IMR-90 (cell line): ENCODE measurements at regions not wholly inside any gene's neighbourhood (a gene's known extent, or its start where the extent isn't known, plus 50 kb on each side); places are given as distances from the start of the nearest gene placed in this dataset.

Source experiments
- ATAC-seq: fragments of 200-7000 bp; cut with Tn5 transposase; 2 replicates; pipeline ENCODE4 v1.9.1; 2020; ENCODE audit warnings: low read depth, mild to moderate bottlenecking, moderate library complexity
- BruUV-seq: library from RNA; stranded (reverse); fragments of 400-500 nt; replicated peaks from 2 replicates; lab custom pipeline; 2021; lab: Mats Ljungman, UMichigan
- CTCF ChIA-PET: fragments of 300-600 bp; formaldehyde crosslinking; extraction: SDS; loops from one replicate; lab custom pipeline; 2021; ENCODE audit warnings: antibody characterized with exemption; lab: Yijun Ruan, JAX
- POLR2A ChIA-PET: fragments of 300-600 bp; sonication (Branson Sonifier 250); formaldehyde crosslinking; loops from one replicate; lab custom pipeline; 2022; ENCODE audit warnings: antibody characterized with exemption; ENCODE audit not compliant: unreplicated experiment; lab: Charles Lee
- DNase-seq: peaks from one replicate; pipeline ENCODE4 v3.0.0; 2013
- H2AFZ ChIP-seq: replicated peaks from 2 replicates; pipeline ENCODE3; 2013; ENCODE audit warnings: low read length, mild to moderate bottlenecking; ENCODE audit not compliant: poor library complexity
- H2AK5ac ChIP-seq: 2 replicates; pipeline ENCODE4 v1.6.1; 2013; ENCODE audit warnings: low read depth, low read length, inconsistent platforms
- H2AK9ac ChIP-seq: replicated peaks from 2 replicates; pipeline ENCODE3; 2013; ENCODE audit warnings: mild to moderate bottlenecking, low read depth, low read length, moderate library complexity; ENCODE audit not compliant: poor library complexity
- H2BK120ac ChIP-seq: 2 replicates; pipeline ENCODE4 v1.6.1; 2013; ENCODE audit warnings: low read depth, low read length, inconsistent platforms
- H2BK15ac ChIP-seq: 3 replicates; pipeline ENCODE4 v1.6.1; 2013; ENCODE audit warnings: low read depth, low read length, inconsistent platforms
- H2BK20ac ChIP-seq: 2 replicates; pipeline ENCODE4 v1.6.1; 2013; ENCODE audit warnings: low read depth, mild to moderate bottlenecking, inconsistent platforms, low read length, moderate library complexity
- H2BK5ac ChIP-seq: 2 replicates; pipeline ENCODE4 v1.6.1; 2013; ENCODE audit warnings: mild to moderate bottlenecking, low read depth, low read length, inconsistent platforms; ENCODE audit not compliant: poor library complexity, severe bottlenecking
- H3K14ac ChIP-seq: replicated peaks from 2 replicates; pipeline ENCODE4 v1.6.1; 2013; ENCODE audit warnings: low read depth, low read length, inconsistent platforms
- H3K18ac ChIP-seq: 2 replicates; pipeline ENCODE4 v1.6.1; 2013; ENCODE audit warnings: low read depth, low read length, control low read depth
- H3K23ac ChIP-seq: 2 replicates; pipeline ENCODE4 v1.6.1; 2013; ENCODE audit warnings: low read depth, low read length, inconsistent platforms
- H3K27ac ChIP-seq: 2 replicates; pipeline ENCODE4 v1.5.1; 2013; ENCODE audit warnings: mild to moderate bottlenecking, control low read depth, low read length; ENCODE audit not compliant: insufficient read depth
- H3K27me3 ChIP-seq: 2 replicates; pipeline ENCODE4 v1.6.1; 2013; ENCODE audit warnings: low read length; ENCODE audit not compliant: control insufficient read depth, insufficient read depth
- H3K36me3 ChIP-seq: 2 replicates; pipeline ENCODE4 v1.6.1; 2013; ENCODE audit warnings: low read length, mixed read lengths; ENCODE audit not compliant: control insufficient read depth, insufficient read depth
- H3K4ac ChIP-seq: 2 replicates; pipeline ENCODE4 v1.6.1; 2013; ENCODE audit warnings: low read depth, low read length, inconsistent platforms
- H3K4me1 ChIP-seq: 2 replicates; pipeline ENCODE4 v1.6.1; 2013; ENCODE audit warnings: low read length, mixed read lengths; ENCODE audit not compliant: control insufficient read depth, insufficient read depth
- H3K4me2 ChIP-seq: 2 replicates; pipeline ENCODE4 v1.6.1; 2013; ENCODE audit warnings: low read depth, mild to moderate bottlenecking, control low read depth, low read length, moderate library complexity
- H3K4me3 ChIP-seq: 2 replicates; pipeline ENCODE4 v1.5.1; 2013; ENCODE audit warnings: low read depth, mild to moderate bottlenecking, control low read depth, low read length, moderate library complexity; ENCODE audit not compliant: insufficient read depth
- H3K56ac ChIP-seq: 2 replicates; pipeline ENCODE4 v1.6.1; 2013; ENCODE audit warnings: low read length, inconsistent platforms; ENCODE audit not compliant: insufficient read depth; ENCODE audit errors: extremely low read depth
- H3K79me1 ChIP-seq, 2 experiments: 2 replicates each; pipeline ENCODE4 v1.6.1; 2013; ENCODE audit warnings: low read length in 2 of 2, inconsistent platforms in 1 of 2, low read depth in 1 of 2
- H3K9ac ChIP-seq: 2 replicates; pipeline ENCODE4 v1.6.1; 2013; ENCODE audit warnings: low read depth, low read length, control low read depth
- H3K9me1 ChIP-seq: 2 replicates; pipeline ENCODE4 v1.6.1; 2013; ENCODE audit warnings: low read length, inconsistent platforms; ENCODE audit not compliant: insufficient read depth
- H3K9me3 ChIP-seq: 2 replicates; pipeline ENCODE4 v1.6.1; 2013; ENCODE audit warnings: low read length; ENCODE audit not compliant: control insufficient read depth, insufficient read depth
- H4K20me1 ChIP-seq: 2 replicates; pipeline ENCODE4 v1.6.1; 2013; ENCODE audit warnings: low read length, inconsistent platforms; ENCODE audit not compliant: insufficient read depth
- H4K5ac ChIP-seq: 2 replicates; pipeline ENCODE4 v1.6.1; 2013; ENCODE audit warnings: mild to moderate bottlenecking, low read depth, low read length, control low read depth
- H4K8ac ChIP-seq, 2 experiments: 2 replicates each; pipeline ENCODE4 v1.6.1; 2013; ENCODE audit warnings: low read depth in 2 of 2, low read length in 2 of 2, control low read depth in 1 of 2, inconsistent platforms in 1 of 2
- H4K91ac ChIP-seq: 2 replicates; pipeline ENCODE4 v1.6.1; 2013; ENCODE audit warnings: low read depth, low read length, inconsistent platforms; ENCODE audit not compliant: insufficient read depth
- CTCF ChIP-seq: conservative IDR thresholded peaks from 2 replicates; pipeline ENCODE4 v1.5.1; 2012; ENCODE audit warnings: mild to moderate bottlenecking, low read depth, low read length, improper control_type of control experiment
- ELK1 ChIP-seq: fragments of 150-350 bp; IDR thresholded peaks from 2 replicates; pipeline ENCODE4 v1.6.1; 2016; ENCODE audit warnings: low read depth, mild to moderate bottlenecking, low read length, moderate library complexity, borderline replicate concordance
- MAFK ChIP-seq: IDR thresholded peaks from 2 replicates; pipeline ENCODE4 v1.6.1; 2012; ENCODE audit warnings: low read depth, low read length, improper control_type of control experiment
- MXI1 ChIP-seq: IDR thresholded peaks from 2 replicates; pipeline ENCODE4 v1.6.1; 2012; ENCODE audit warnings: low read depth, mild to moderate bottlenecking, low read length, moderate library complexity, borderline replicate concordance
- NFE2L2 ChIP-seq: fragments of 150-350 bp; IDR thresholded peaks from 2 replicates; pipeline ENCODE4 v1.6.1; 2016; ENCODE audit warnings: low read depth, mild to moderate bottlenecking, low read length
- POLR2A ChIP-seq: IDR thresholded peaks from 2 replicates; pipeline ENCODE4 v1.6.1; 2012; ENCODE audit warnings: mild to moderate bottlenecking, low read depth, low read length
- RFX5 ChIP-seq: IDR thresholded peaks from 2 replicates; pipeline ENCODE4 v1.8.0; 2012; ENCODE audit warnings: low read depth, mild to moderate bottlenecking, low read length, moderate library complexity
- SMC3 ChIP-seq: fragments of 150-350 bp; IDR thresholded peaks from 2 replicates; pipeline ENCODE4 v1.6.1; 2016; ENCODE audit warnings: low read depth, mild to moderate bottlenecking, antibody characterized with exemption, low read length, moderate library complexity
- dilution Hi-C: fragments of 300-500 bp; cut with HindIII; formaldehyde crosslinking; loops from one replicate; pipeline ENCODE4 v1.14.3; 2018; ENCODE audit warnings: low sequenced_read_pairs; ENCODE audit not compliant: unreplicated experiment
- in situ Hi-C: fragments of 300-500 bp; cut with MboI; formaldehyde crosslinking; loops from 3 replicates; pipeline ENCODE4 v1.14.3; 2019; ENCODE audit warnings: low sequenced_read_pairs, inconsistent platforms, mixed read lengths
- intact Hi-C: fragments of 100-400 bp; cut with micrococcal nuclease; formaldehyde crosslinking; loops from 2 replicates; pipeline ENCODE4 v1.10.0; 2022

GRCh38 chr1:90139837-90140236, 144.9 kb downstream of the ZNF326 start:
- no peak overlapping the region for H3K18ac ChIP-seq
- no peak for DNase-seq
- H3K9me3 ChIP-seq, result no peaks in the 10 kb centered on the region
- no peak overlapping the region for H3K4ac ChIP-seq
- dilution Hi-C loops (no loop called here), in situ Hi-C loops (no loop called here), intact Hi-C loops (no loop called here)
- H3K9me1 ChIP-seq, result no peaks in the 10 kb centered on the region
- H3K4me1 ChIP-seq, result no peaks in the 10 kb centered on the region
- no peaks in the 10 kb centered on the region for H4K20me1 ChIP-seq
- ChIA-PET CTCF (no interaction called here), POLR2A (no interaction called here)
- ATAC-seq, result no peak
- H3K27ac ChIP-seq, result no peak overlapping the region
- H3K4me3 ChIP-seq, result no peak overlapping the region
- H3K9ac ChIP-seq, result no peak overlapping the region
- H2AK9ac ChIP-seq, result no peak overlapping the region
- no peak overlapping the region for H2AFZ ChIP-seq
- no peak overlapping the region for H2BK20ac ChIP-seq
- no peaks in the 10 kb centered on the region for H3K27me3 ChIP-seq
- H2BK15ac ChIP-seq, result no peak overlapping the region
- H2AK5ac ChIP-seq, result no peak overlapping the region
- no peak overlapping the region for H4K5ac ChIP-seq
- H3K23ac ChIP-seq, result no peak overlapping the region
- H3K36me3 ChIP-seq, result no peaks in the 10 kb centered on the region
- no peak overlapping the region for H4K91ac ChIP-seq
- H3K14ac ChIP-seq, result no peak overlapping the region
- no peak overlapping the region for H3K4me2 ChIP-seq
- H3K56ac ChIP-seq, result no peak overlapping the region
- no peak for TF ChIP-seq ELK1
- no peak for TF ChIP-seq SMC3
- TF ChIP-seq MXI1, result no peak
- no peak for TF ChIP-seq NFE2L2
- TF ChIP-seq MAFK, result no peak
- no peak for TF ChIP-seq RFX5
- no peak for TF ChIP-seq POLR2A
- no peak for TF ChIP-seq CTCF
- no peak overlapping the region for H2BK120ac ChIP-seq
- no peak overlapping the region for H2BK5ac ChIP-seq
- H4K8ac ChIP-seq, result no peak overlapping the region
- H3K79me1 ChIP-seq, result no peaks in the 10 kb centered on the region
- no TSS peak for BruUV-seq
